OCI-LY1 (cell line): ENCODE measurements at regions not wholly inside any gene's neighbourhood (a gene's known extent, or its start where the extent isn't known, plus 50 kb on each side); places are given as distances from the start of the nearest gene placed in this dataset.

Experiments used
- H2AFZ ChIP-seq: fragments of 200-600 bp; sonication (generic), shearing (Covaris generic); 2 replicates; pipeline ENCODE4 v1.6.0; 2014; ENCODE audit warnings: antibody characterized with exemption, mild to moderate bottlenecking, low read length
- H3F3A ChIP-seq: fragments of 200-600 bp; sonication (generic), shearing (Covaris generic); 2 replicates; pipeline ENCODE4 v1.6.0; 2014; ENCODE audit warnings: mild to moderate bottlenecking, antibody characterized with exemption, low read length, moderate library complexity; ENCODE audit not compliant: insufficient read depth
- H3K27ac ChIP-seq: fragments of 200-600 bp; sonication (generic); 2 replicates; pipeline ENCODE4 v1.5.1; 2014; ENCODE audit warnings: low read length, mixed run types, mild to moderate bottlenecking, low read depth; ENCODE audit not compliant: poor library complexity, severe bottlenecking
- H3K27me3 ChIP-seq: fragments of 200-600 bp; sonication (generic); 2 replicates; pipeline ENCODE4 v1.6.0; 2014; ENCODE audit warnings: antibody characterized with exemption, mild to moderate bottlenecking, low read length, moderate library complexity; ENCODE audit not compliant: insufficient read depth
- H3K36me3 ChIP-seq: fragments of 200-600 bp; sonication (generic); 2 replicates; pipeline ENCODE4 v1.6.1; 2014; ENCODE audit warnings: mild to moderate bottlenecking, antibody characterized with exemption, low read length, moderate library complexity, mixed read lengths; ENCODE audit not compliant: insufficient read depth
- H3K4me1 ChIP-seq: fragments of 200-600 bp; sonication (generic); 2 replicates; pipeline ENCODE4 v1.5.1; 2014; ENCODE audit warnings: mild to moderate bottlenecking, low read length, moderate library complexity; ENCODE audit not compliant: insufficient read depth, severe bottlenecking
- H3K4me2 ChIP-seq: fragments of 200-600 bp; sonication (generic), shearing (Covaris generic); 2 replicates; pipeline ENCODE4 v1.6.1; 2014; ENCODE audit warnings: low read length
- H3K4me3 ChIP-seq: fragments of 200-600 bp; sonication (generic); 2 replicates; pipeline ENCODE4 v1.5.1; 2014; ENCODE audit warnings: low read length, low read depth, mild to moderate bottlenecking, mixed read lengths; ENCODE audit not compliant: poor library complexity, severe bottlenecking
- H3K79me2 ChIP-seq: fragments of 200-600 bp; shearing (Covaris generic); 2 replicates; pipeline ENCODE4 v1.6.1; 2016; ENCODE audit warnings: mixed run types, low read length, mixed read lengths; ENCODE audit not compliant: insufficient read depth
- H3K9ac ChIP-seq: fragments of 200-600 bp; sonication (generic), shearing (Covaris generic); 2 replicates; pipeline ENCODE4 v1.6.1; 2014; ENCODE audit warnings: mild to moderate bottlenecking, low read length, mixed read lengths
- H3K9me2 ChIP-seq: fragments of 200-600 bp; sonication (generic), shearing (Covaris generic); 2 replicates; pipeline ENCODE4 v1.6.1; 2014; ENCODE audit warnings: low read depth, mild to moderate bottlenecking, low read length, mixed read lengths
- H3K9me3 ChIP-seq: fragments of 200-600 bp; shearing (Covaris generic); 2 replicates; pipeline ENCODE4 v1.6.1; 2014; ENCODE audit warnings: low read length, mixed read lengths
- H4K20me1 ChIP-seq: fragments of 200-600 bp; sonication (generic), shearing (Covaris generic); 2 replicates; pipeline ENCODE4 v1.6.0; 2016; ENCODE audit warnings: mild to moderate bottlenecking, low read length; ENCODE audit not compliant: insufficient read depth
- CTCF ChIP-seq: fragments of 200-600 bp; sonication (generic), shearing (Covaris generic); IDR thresholded peaks from 2 replicates; pipeline ENCODE4 v1.5.1; 2017; ENCODE audit warnings: mild to moderate bottlenecking, antibody characterized with exemption, low read length, moderate library complexity, mixed read lengths
- EZH2 ChIP-seq: fragments of 200-600 bp; sonication (generic), shearing (Covaris generic); IDR thresholded peaks from 2 replicates; pipeline ENCODE4 v1.8.0; 2017; ENCODE audit warnings: borderline replicate concordance, mixed run types, mild to moderate bottlenecking, antibody characterized with exemption, low read length, moderate library complexity, mixed read lengths

- Histone ChIP-seq H2AFZ (no peak overlapping the region), H4K20me1 (no peaks in the 10 kb centered on the region), H3K27me3 (0 out of 2 replicates have a peak, but pooled peaks cover under 1% of the 10 kb centered on the region), H3K36me3 (no peaks in the 10 kb centered on the region), H3K9ac (no peak overlapping the region), H3K4me1 (no peaks in the 10 kb centered on the region), H3K9me3 (no peaks in the 10 kb centered on the region), H3K4me3 (no peak overlapping the region), H3K79me2 (no peaks in the 10 kb centered on the region), H3F3A (no peaks in the 10 kb centered on the region), H3K27ac (no peak overlapping the region), H3K9me2 (no peaks in the 10 kb centered on the region), H3K4me2 (no peak overlapping the region)
- no peak for TF ChIP-seq CTCF
Measured at GRCh38 chr1:30645807-30646206, 77.6 kb downstream of the MATN1 start.

- H3K36me3 ChIP-seq: no peaks in the 10 kb centered on the region
- H3K9ac ChIP-seq: no peak overlapping the region
- H3K79me2 ChIP-seq: no peaks in the 10 kb centered on the region
- no peak overlapping the region for H2AFZ ChIP-seq
- H3K4me1 ChIP-seq: no peaks in the 10 kb centered on the region
- no peak overlapping the region for H3K4me3 ChIP-seq
- H3K27ac ChIP-seq: no peak overlapping the region
- TF ChIP-seq CTCF (no peak), EZH2 (no peak)
- H3F3A ChIP-seq: no peaks in the 10 kb centered on the region
- no peaks in the 10 kb centered on the region for H3K9me3 ChIP-seq
- 0 out of 2 replicates have a peak, but pooled peaks cover 5% of the 10 kb centered on the region for H3K27me3 ChIP-seq
- no peaks in the 10 kb centered on the region for H4K20me1 ChIP-seq
- no peaks in the 10 kb centered on the region for H3K9me2 ChIP-seq
- no peak overlapping the region for H3K4me2 ChIP-seq
Measured at GRCh38 chr1:30642391-30643120, 80.8 kb downstream of the MATN1 start.

GRCh38 chr1:30641572-30642353 lies 81.6 kb downstream of the MATN1 start:
- Histone ChIP-seq H3K79me2 (no peaks in the 10 kb centered on the region), H3F3A (no peaks in the 10 kb centered on the region), H3K27ac (no peak overlapping the region), H3K4me2 (no peak overlapping the region), H3K4me1 (no peaks in the 10 kb centered on the region), H3K9ac (no peak overlapping the region), H3K27me3 (0 out of 2 replicates have a peak, but pooled peaks cover 5% of the 10 kb centered on the region), H3K36me3 (no peaks in the 10 kb centered on the region), H4K20me1 (no peaks in the 10 kb centered on the region), H3K9me2 (no peaks in the 10 kb centered on the region), H2AFZ (no peak overlapping the region), H3K9me3 (no peaks in the 10 kb centered on the region), H3K4me3 (no peak overlapping the region)
- no peak for TF ChIP-seq EZH2
- TF ChIP-seq CTCF: no peak
